Ishikawa (cell line): ENCODE measurements at regions not wholly inside any gene's neighbourhood (a gene's known extent, or its start where the extent isn't known, plus 50 kb on each side); places are given as distances from the start of the nearest gene placed in this dataset.

Experiments used
- CEBPB ChIP-seq: IDR thresholded peaks from 2 replicates; pipeline ENCODE4 v1.6.1; 2012
- CREB1 ChIP-seq: IDR thresholded peaks from 2 replicates; pipeline ENCODE4 v1.6.1; 2012; ENCODE audit warnings: low read depth
- EGR1 ChIP-seq: IDR thresholded peaks from 2 replicates; pipeline ENCODE4 v1.6.1; 2012
- EP300 ChIP-seq: IDR thresholded peaks from 2 replicates; pipeline ENCODE4 v1.6.1; 2012; ENCODE audit warnings: borderline replicate concordance
- FOXM1 ChIP-seq: IDR thresholded peaks from 2 replicates; pipeline ENCODE4 v1.6.1; 2012; ENCODE audit warnings: low read depth, borderline replicate concordance
- NFIC ChIP-seq: IDR thresholded peaks from 2 replicates; pipeline ENCODE4 v1.6.1; 2012
- RAD21 ChIP-seq: IDR thresholded peaks from 2 replicates; pipeline ENCODE4 v1.6.1; 2012; ENCODE audit warnings: low read depth
- REST ChIP-seq: IDR thresholded peaks from 2 replicates; pipeline ENCODE4 v1.6.1; 2012; ENCODE audit warnings: low read depth, mild to moderate bottlenecking
- TAF1 ChIP-seq: IDR thresholded peaks from 2 replicates; pipeline ENCODE4 v1.6.1; 2012; ENCODE audit warnings: low read depth, mild to moderate bottlenecking
- TCF12 ChIP-seq: IDR thresholded peaks from 2 replicates; pipeline ENCODE4 v1.6.1; 2012; ENCODE audit warnings: low read depth
- TEAD4 ChIP-seq: IDR thresholded peaks from 2 replicates; pipeline ENCODE4 v1.6.1; 2012
- USF1 ChIP-seq: IDR thresholded peaks from 2 replicates; pipeline ENCODE4 v1.6.1; 2012
- YY1 ChIP-seq: IDR thresholded peaks from 2 replicates; pipeline ENCODE4 v1.6.1; 2012; ENCODE audit warnings: low read depth
- ZBTB7A ChIP-seq: IDR thresholded peaks from 2 replicates; pipeline ENCODE4 v1.6.1; 2012; ENCODE audit warnings: low read depth
- TF ChIP-seq, protein P1 (sequence below): IDR thresholded peaks from 2 replicates; pipeline ENCODE4 v1.6.1; 2012

GRCh38 chr14:101152855-101153254 lies 249.3 kb upstream of the RTL1 start:
- no peak for TF ChIP-seq NFIC
- TF ChIP-seq, protein P1, sequence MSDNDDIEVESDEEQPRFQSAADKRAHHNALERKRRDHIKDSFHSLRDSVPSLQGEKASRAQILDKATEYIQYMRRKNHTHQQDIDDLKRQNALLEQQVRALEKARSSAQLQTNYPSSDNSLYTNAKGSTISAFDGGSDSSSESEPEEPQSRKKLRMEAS = no peak
- no peak for TF ChIP-seq EP300
- no peak for TF ChIP-seq TCF12
- TF ChIP-seq USF1 = no peak
- no peak for TF ChIP-seq TAF1
- TF ChIP-seq CEBPB = no peak
- TF ChIP-seq ZBTB7A = no peak
- no peak for TF ChIP-seq TEAD4
- no peak for TF ChIP-seq RAD21

- TF ChIP-seq, protein P1 = no peak
- TF ChIP-seq FOXM1 = no peak
- no peak for TF ChIP-seq ZBTB7A
- no peak for TF ChIP-seq USF1
- no peak for TF ChIP-seq TCF12
- TF ChIP-seq NFIC = no peak
- TF ChIP-seq YY1 = no peak
- TF ChIP-seq CREB1 = no peak
- TF ChIP-seq TAF1 = no peak
- TF ChIP-seq EP300 = no peak
- TF ChIP-seq TEAD4 = no peak
- TF ChIP-seq CEBPB = no peak
- TF ChIP-seq RAD21 = no peak
- no peak for TF ChIP-seq EGR1
- no peak for TF ChIP-seq REST
Measured at GRCh38 chr14:101153691-101154090, 250.2 kb upstream of the RTL1 start.

- TF ChIP-seq USF1 (no peak), CEBPB (no peak), RAD21 (no peak), TAF1 (no peak), REST (no peak), TEAD4 (no peak), EP300 (no peak), FOXM1 (no peak), ZBTB7A (no peak), YY1 (no peak), CREB1 (no peak), NFIC (no peak), TCF12 (no peak), EGR1 (no peak)
- TF ChIP-seq, protein P1 = no peak
Measured at GRCh38 chr14:101155575-101155974, 252.1 kb upstream of the RTL1 start.

DNA sequence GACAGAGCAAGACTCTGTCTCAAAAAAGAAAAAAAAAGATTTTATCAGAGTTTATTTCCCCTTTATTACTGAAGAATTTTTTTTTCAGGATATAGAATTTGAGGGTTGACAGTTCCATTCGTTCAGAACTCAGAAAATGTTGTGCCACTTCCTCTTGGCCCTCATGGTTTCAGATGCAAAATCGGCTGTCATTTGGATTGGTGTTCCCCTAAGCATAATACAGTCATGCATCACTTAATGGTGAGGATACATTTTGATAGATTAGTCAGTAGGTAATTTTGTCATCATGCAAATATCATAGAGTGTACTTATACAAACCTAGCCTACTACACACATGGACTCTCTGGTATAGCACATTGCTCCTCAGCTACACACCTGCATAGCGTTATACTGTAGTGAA lies 263.9 kb upstream of the RTL1 start:
- TF ChIP-seq REST (no peak), RAD21 (no peak), EP300 (no peak), FOXM1 (no peak), EGR1 (no peak), CREB1 (no peak), TAF1 (no peak), TEAD4 (no peak), TCF12 (no peak), YY1 (no peak)
